GM21825 (cell line): ENCODE measurements at regions not wholly inside any gene's neighbourhood (a gene's known extent, or its start where the extent isn't known, plus 50 kb on each side); places are given as distances from the start of the nearest gene placed in this dataset.
"Not testable (repeated sequence)": the region's sequence is repeated elsewhere in the genome, so short reads cannot be mapped to it uniquely, and the experiment has no call there.

Source experiments
- ATAC-seq: cut with Tn5 transposase; IDR thresholded peaks from one replicate; pipeline ENCODE4 v1.9.1; 2021; ENCODE audit warnings: mild to moderate bottlenecking, moderate library complexity; ENCODE audit not compliant: unreplicated experiment

DNA sequence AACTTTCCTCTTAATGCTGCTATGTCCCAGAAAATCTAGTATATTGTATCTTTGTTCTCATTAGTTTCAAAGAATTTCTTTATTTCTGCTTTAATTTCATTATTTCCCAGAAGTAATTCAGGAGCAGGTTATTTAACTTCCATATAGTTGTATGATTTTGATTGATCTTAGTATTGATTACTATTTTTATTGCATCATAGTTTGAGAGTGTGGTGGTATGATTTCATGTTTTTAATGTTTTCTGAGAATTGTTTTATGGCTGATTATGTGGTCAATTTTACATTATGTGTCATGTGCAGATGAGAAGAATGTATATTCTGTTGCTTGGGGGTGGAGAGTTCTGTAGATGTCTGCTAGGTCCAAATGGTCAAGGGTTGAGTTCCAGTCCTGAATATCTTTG, 425.6 kb upstream of the RORB start:
- no peak for ATAC-seq

DNA sequence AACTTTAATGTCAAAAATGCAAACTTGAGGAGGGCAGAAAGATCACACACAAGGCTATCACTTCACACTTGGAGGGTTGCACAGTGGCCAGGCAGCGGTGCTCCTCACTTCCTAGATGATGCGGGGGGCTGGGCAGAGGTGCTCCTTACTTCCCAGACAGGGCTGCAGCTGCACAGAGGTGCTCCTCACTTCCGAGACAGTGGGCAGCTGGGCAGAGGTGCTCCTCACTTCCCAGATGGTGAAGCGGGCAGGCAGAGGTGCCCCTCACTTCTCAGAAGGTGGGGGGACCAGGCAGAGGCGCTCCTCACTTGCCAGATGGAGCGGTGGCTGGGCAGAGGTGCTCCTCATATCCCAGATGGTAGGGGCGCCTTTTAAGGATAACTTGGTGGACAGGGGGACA, 423.2 kb upstream of the RORB start:
- no peak for ATAC-seq

DNA sequence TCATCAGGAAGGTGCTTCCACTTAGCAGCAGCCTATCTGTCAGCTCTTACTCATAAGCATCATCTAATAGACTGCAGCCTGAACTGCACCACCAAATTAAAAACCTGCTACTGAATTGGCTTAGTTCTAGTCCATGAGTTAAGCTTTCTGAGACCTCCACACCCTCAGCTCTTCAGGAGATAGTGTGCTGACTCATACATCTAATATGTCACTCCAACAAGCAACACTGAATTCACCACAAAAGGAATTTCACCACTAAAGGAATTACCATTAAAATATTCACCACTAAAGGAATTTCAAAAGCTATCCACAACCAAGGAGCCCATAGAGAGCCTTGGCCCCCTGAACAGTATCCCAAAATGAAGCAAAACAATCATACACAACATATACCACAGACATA, 418.5 kb upstream of the RORB start:
- no peak for ATAC-seq

DNA sequence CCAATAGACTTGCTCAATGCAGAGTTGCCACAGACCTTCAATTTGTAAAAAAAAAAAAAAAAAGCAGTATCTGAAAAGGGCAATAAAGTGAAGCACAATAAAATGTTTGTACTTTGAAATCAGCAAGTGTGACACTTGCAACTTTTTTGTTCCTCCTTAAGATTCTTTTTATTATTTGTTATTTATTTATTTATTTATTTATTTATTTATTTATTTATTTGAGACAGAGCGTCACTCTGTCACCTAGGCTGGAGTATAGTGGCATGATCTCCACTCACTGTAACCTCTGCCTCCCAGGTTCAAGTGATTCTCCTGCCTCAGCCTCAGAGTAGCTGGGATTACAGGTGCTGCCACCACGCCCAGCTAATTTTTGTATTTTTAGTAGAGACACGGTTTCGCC, 416.5 kb upstream of the RORB start:
- not testable (repeated sequence) for ATAC-seq

DNA sequence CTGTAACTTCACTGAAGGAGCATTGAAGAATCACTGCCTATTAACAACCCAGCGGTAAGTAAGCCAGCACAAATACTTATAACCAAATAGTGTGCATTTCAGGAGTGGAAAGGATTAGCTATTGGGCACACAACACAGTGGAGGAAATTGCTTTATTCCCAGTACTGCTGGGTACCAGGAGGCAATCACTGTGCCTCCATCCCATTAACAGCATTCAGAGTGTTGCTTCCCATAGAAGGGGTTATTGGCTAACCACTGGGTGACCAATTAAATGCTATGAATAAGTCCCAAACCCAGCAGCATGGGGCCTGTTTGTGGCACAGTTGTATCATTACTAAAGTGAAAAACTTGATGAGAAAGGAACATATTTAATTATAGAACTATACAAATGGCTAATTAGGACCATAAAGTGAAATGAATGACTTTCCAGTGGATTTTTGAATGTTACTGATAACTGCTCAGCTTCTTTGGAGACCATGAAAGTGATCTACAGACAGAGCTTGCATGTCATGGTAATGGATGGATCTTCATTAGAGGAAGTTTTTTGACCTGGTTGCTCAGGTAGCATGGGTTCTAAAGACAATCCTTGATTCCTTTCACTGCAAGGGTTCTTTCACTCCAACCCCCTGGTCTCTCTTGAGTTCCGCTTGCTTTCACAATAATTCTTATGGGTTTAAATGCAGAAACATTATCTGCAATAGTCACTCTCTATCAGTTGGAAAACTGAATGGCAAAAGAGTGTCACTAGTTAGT, 413.3 kb upstream of the RORB start:
- no peak for ATAC-seq

DNA sequence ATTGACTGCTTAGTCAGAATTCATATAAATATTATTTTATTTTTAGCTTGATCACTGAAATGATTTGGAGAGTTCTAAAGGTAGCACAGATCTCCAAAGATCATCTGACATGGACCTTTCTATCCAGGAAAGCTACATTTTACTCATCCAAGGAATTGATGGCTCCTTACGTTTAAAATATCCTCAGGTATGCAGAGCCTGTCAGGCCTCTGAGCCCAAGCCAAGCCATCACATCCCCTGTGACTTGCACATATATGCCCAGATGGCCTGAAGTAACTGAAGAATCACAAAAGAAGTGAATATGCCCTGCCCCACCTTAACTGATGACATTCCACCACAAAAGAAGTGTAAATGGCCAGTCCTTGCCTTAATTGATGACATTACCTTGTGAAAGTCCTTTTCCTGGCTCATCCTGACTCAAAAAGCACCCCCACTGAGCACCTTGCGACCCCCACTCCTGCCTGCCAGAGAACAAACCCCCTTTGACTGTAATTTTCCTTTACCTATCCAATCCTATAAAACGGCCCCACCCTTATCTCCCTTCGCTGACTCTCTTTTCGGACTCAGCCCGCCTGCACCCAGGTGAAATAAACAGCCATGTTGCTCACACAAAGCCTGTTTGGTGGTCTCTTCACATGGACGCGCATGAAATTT, 411.6 kb upstream of the RORB start:
- ATAC-seq = not testable (repeated sequence)

DNA sequence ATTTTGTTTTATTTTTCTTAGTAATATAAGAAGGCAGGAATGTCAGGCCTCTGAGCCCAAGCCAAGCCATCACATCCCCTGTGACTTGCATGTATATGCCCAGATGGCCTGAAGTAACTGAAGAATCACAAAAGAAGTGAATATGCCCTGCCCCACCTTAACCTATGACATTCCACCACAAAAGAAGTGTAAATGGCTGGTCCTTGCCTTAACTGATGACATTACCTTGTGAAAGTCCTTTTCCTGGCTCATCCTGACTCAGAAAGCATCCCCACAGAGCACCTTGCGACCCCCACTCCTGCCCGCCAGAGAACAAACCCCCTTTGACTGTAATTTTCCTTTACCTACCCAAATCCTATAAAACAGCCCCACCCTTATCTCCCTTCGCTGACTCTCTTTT, 406.2 kb upstream of the RORB start:
- ATAC-seq = not testable (repeated sequence)

DNA sequence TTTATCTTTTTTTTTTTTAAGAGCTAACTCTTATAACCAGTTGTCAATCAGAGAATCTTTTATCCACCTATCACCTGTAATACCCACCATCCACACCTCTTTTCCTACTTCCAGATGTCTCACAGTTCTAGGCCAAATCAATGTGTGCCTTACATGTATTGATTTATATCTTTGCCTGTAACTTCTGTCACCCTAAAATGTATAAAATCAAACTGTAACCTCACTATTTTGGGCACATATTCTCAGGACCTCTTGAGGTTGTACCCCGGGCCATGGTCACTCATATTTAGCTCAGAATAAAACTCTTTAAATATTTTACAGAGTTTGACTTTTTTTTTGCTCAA, 404.7 kb upstream of the RORB start:
- ATAC-seq = no peak

DNA sequence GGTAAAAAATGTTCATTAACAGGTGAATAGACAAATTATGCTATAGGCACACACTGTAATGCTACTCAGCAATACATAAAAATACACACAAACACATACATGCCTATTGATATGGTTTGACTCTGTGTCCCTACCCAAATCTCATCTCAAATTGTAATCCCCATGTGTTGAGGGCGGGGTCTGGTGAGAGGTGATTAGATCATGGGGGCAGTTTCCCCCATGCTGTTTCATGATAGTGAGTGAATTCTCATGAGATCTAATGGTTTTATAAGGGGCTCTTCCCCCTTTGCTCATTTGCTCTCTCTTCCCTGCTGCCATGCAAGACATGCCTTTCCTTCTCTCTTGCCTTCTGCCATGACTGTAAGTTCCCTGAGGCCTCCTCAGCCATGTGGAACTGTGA, 403.1 kb upstream of the RORB start:
- ATAC-seq = not testable (repeated sequence)

DNA sequence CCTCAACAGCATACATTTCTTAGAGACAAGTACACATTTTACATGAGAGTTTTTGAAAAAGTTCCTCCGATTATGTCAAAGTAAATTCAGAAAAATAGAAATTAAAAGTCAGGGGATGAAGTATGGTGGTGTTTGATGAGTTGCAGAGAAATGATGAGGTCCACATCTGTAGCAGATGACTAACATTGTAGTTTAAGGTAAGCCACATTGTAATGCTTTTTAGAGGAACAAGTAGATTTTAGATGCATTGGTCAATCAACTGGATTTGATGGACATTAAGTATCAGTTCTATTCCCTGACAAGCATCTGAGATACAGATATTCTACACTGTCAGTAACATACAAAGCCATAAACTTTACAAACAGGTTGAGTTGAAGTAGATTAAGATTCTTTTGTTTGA, 402.4 kb upstream of the RORB start:
- no peak for ATAC-seq

DNA sequence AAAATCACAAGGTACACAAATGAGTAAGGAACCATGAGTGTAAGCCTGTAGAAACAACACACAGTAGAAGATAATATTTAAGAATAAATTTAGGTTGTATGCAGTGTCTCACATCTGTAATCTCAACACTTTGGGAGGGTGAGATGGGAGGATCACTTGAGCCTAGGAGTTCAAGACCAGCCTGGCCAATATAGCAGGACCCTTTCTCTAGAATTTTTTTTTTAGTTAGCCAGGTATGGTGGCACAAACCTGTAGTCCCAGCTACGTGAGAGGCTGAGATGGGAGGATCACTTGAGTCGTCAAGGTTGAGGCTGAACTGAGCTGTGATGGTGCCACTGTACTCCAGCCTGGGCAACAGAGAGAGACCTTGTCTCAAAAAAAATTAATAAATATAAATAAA, 401.2 kb upstream of the RORB start:
- no peak for ATAC-seq

DNA sequence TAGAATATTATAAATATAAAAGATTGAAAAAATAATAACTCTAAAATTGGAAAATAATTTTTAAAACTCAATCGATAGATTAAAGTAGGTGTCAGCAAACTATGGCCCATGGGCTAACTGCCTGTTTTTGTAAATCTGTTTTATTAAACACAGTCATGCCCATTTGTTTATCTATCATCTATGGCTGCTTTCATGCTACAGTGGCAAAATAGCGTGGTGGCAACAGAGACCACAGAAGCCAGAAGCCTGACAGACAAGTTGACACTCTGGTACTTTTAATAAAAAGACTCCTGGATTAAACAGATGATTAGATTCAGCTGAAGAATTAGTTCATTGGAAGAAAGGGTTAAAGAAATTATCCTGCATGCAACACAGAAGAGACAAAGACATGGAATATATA, 400.7 kb upstream of the RORB start:
- no peak for ATAC-seq

DNA sequence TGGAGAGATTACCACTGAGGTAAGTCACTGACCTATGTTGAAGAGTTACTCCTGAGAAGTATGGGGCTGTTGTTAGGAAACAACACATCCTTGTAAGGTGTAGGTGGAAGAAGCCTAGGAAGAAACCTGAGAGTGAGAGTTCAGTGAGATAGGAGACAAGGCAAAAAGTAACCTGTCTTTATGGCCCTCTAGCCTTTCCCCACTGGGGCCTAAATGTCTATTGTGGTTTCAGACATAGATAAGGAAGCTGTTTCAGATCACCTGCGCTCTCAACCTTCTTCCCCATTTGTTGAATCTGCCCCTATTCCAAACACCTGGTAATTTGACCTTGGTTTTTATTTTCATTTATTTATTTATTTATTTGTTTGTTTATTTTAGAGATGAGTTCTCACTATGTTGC, 397.1 kb upstream of the RORB start:
- ATAC-seq = no peak

DNA sequence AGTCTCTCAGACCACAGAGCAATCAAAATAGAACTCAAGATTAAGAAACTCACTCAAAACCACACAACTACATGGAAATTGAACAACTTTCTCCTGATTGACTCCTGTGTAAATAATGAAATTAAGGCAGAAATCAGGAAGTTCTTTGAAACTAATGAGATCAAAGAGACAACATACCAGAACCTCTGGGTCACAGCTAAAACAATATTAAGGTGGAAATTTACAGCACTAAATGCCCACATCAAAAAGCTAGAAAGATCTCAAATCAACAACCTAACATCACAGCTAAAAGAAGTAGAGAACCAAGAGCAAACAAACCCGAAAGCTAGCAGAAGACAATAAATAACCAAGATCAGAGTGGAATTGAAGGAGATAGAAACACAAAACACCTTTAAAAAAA, 395.0 kb upstream of the RORB start:
- not testable (repeated sequence) for ATAC-seq

DNA sequence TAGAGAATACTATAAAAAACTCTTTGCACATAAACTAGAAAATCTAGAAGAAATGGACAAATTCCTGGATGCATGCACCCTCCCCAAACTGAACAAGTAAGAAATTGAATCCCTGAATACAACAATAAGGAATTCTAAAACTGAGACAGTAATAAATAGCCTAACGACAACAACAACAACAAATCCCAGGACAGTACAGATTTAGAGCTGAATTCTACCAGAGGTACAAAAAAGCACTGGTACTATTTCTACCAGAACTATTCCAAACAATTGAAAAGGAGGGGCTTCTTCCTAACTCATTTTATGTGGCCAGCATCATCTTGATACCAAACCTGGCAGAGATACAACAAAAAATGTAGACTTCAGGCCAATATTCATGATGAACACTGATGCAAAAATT, 394.4 kb upstream of the RORB start:
- ATAC-seq = no peak

DNA sequence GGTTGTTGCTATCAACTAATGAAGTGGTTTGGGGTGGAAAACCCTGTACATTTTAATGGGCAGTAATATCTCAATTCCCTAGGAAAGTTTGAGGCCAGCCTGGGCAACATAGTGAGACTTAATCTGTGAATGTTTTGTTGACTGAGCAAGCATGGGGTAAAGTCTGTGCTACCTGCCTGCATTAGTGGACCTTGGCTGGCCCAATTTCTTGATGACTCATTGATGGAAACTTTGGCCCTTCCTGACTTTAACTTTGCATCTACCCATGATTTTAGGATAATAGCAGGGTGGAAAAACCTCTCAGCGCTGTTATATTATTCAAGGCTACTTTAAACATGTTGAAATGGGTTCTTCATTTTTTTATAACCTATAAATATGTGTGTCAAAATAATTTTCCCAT, 389.4 kb upstream of the RORB start:
- ATAC-seq = no peak

DNA sequence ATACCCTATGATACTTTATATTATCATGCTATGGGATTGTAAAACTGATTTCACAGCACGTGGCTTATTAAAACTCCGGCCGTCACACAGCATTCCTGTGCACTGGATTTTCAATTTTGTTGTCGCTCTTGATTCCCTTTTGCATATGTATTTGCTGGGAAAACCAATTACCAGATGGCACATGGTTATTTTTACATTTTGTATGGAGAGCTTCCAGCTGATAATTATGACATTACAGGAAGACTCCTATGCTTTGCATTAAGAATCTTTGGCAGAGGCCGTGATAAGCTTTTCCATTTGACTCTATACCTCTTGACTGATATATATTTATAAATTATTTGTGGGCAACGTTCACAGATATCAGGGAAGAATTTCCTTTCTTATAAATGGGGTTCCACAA, 381.2 kb upstream of the RORB start:
- no peak for ATAC-seq

DNA sequence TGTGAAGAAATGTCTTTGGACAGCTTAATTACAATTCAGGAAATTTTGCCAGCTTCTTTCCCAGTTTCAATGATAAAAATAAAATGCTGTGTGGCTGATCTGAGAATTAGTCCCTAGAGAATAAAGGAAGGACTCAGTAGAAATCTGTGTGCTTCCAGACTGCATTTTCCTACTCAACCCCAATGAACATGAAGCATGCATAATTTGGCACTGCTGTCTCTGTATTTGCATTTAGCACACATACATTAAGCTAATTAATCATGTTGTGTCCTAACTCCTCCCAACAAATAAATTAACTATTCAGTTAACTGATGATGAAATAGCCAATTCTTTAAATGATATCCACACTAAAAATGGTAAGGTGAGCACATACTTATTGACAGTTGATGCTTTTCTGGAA, 380.0 kb upstream of the RORB start:
- ATAC-seq = no peak

DNA sequence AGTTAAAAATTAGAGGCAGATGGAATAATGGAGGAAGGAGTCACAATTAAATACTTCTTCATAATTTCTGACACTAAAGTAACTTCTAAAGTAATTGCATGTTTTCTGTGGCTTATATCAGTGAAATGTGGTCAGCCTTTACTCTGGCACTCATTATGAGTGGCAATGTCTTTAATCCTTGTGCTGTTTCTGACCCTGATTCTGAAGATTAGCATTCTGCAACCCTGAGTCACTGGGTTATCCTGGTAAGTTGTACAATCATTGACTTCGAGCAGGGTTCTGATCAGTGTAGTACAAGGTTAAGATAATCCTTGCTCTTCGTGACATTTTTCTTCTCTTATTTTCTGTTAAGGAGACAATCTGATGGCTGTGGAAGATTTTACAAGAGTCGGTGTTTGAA, 379.4 kb upstream of the RORB start:
- ATAC-seq = no peak

DNA sequence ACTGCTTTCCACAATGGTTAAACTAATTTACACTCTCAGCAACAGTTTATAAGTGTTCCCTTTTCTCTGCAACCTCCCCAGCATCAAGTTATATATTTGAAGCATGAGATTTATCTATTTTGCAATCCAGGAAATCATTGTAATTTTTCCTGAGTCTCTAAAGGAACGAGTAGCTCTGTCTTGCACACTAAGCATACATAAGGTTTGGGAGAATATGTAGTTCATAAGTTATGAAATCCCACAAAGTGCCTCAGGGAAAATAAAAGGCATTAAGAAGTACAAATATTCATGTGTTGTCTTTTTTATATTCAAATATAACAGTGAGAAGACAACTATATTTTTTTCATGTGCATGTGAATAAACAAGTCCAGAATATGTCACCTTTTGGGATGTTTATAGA, 377.1 kb upstream of the RORB start:
- no peak for ATAC-seq

DNA sequence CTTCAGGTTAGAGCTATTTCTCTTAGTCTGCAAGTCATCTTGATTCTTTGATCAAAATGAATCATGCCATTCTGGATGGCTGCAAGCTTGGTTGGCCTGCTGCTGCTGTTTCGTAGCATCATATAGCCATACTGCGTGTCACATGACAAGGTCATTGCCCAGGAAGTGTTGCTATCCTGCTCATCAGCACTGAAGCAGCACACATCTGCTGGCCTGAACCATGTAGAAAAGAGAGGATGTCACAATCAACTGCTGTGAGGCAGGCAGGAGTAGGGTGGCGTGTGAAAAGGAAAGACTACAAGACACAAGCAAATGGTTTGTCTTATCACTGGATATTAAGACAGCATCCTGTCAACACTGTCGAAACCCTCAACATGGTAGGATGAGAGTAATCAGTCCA, 376.7 kb upstream of the RORB start:
- ATAC-seq = no peak

DNA sequence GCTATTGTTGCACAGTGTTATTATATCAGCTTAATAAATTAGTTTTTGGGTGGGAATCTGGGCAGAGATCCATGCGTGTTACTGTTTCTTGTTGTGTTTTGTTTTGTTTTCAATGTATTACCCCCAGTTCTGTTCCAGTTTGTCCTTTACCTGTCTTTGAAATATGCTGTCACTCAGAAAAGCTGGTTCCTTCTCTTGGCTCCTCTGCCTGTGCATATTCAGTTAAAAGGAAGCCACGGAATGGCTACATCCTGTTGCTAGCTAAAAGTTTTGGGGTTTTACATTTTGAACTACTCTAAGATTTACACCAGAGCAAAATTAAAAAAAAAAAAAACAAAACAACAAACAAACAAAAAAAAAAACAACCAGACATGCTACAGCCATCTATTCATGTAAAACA, 374.9 kb upstream of the RORB start:
- ATAC-seq = no peak

DNA sequence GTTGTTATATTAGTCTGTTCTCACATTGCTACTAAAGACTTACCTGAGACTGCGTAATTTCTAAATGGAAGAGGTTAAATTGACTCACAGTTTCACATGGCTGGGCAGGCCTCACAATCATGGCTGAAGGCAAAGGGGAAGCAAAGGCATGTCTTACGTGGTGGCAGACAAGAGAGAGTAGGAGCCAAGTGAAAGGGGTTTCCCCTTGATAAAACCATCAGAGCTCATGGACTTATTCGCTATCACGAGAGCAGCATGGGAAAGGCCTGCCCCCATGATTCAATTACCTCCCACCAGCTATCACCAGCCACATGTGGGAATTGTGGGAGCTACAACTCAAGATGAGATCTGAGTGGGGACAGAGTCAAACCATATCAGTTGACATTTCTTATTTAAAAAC, 374.5 kb upstream of the RORB start:
- ATAC-seq = no peak
